Neuronal stem cell (in vitro differentiated cells): ENCODE measurements at regions not wholly inside any gene's neighbourhood (a gene's known extent, or its start where the extent isn't known, plus 50 kb on each side); places are given as distances from the start of the nearest gene placed in this dataset.

ENCODE experiments used
- DNase-seq: peaks from one replicate; pipeline ENCODE4 v3.0.0-alpha.2; 2013; ENCODE audit warnings: low spot score
- H2AFZ ChIP-seq: one replicate; pipeline ENCODE4 v1.6.1; 2013; ENCODE audit warnings: mild to moderate bottlenecking, low read length, inconsistent platforms
- H2AK5ac ChIP-seq: 2 replicates; pipeline ENCODE4 v1.6.1; 2013; ENCODE audit warnings: low read depth, mild to moderate bottlenecking, inconsistent platforms, low read length, moderate library complexity, mixed read lengths
- H2BK120ac ChIP-seq: 2 replicates; pipeline ENCODE4 v1.6.1; 2013; ENCODE audit warnings: low read depth, mild to moderate bottlenecking, inconsistent platforms, low read length, moderate library complexity, mixed read lengths
- H2BK12ac ChIP-seq: one replicate; pipeline ENCODE4 v1.6.1; 2013; ENCODE audit warnings: low read length, inconsistent platforms
- H2BK15ac ChIP-seq: 2 replicates; pipeline ENCODE4 v1.6.1; 2013; ENCODE audit warnings: mild to moderate bottlenecking, low read length, inconsistent platforms, mixed read lengths
- H2BK5ac ChIP-seq: one replicate; pipeline ENCODE4 v1.6.1; 2013; ENCODE audit warnings: inconsistent platforms, mild to moderate bottlenecking, low read length, moderate library complexity
- H3K14ac ChIP-seq: one replicate; pipeline ENCODE4 v1.6.1; 2013; ENCODE audit warnings: low read length, inconsistent platforms
- H3K18ac ChIP-seq: 2 replicates; pipeline ENCODE4 v1.6.1; 2013; ENCODE audit warnings: low read length, inconsistent platforms
- H3K23ac ChIP-seq: 2 replicates; pipeline ENCODE4 v1.6.1; 2013; ENCODE audit warnings: low read depth, mild to moderate bottlenecking, mixed read lengths, low read length, inconsistent platforms; ENCODE audit not compliant: poor library complexity
- H3K27ac ChIP-seq: replicated peaks from 3 replicates; pipeline ENCODE4 v1.5.1; 2013; ENCODE audit warnings: low read length, inconsistent platforms
- H3K27me3 ChIP-seq, 3 experiments: 2 replicates each; pipeline ENCODE4 v1.6.1; 2013; ENCODE audit warnings: low read length in 3 of 3, mild to moderate bottlenecking in 2 of 3, inconsistent platforms in 1 of 3, low read depth in 1 of 3, mixed read lengths in 1 of 3, moderate library complexity in 1 of 3; ENCODE audit not compliant: control insufficient read depth in 3 of 3, insufficient read depth in 3 of 3
- H3K36me3 ChIP-seq, 2 donors: replicated peaks in 1 of 2; 2 replicates each; pipeline ENCODE4 v1.6.1; 2013; ENCODE audit warnings: low read length in 2 of 2; ENCODE audit not compliant: control insufficient read depth in 2 of 2, insufficient read depth in 2 of 2
- H3K4ac ChIP-seq: 2 replicates; pipeline ENCODE4 v1.6.1; 2013; ENCODE audit warnings: inconsistent platforms, mild to moderate bottlenecking, low read length, moderate library complexity
- H3K4me1 ChIP-seq, 2 donors: 1 replicate in 1 of 2; 2 replicates in 1 of 2; pipeline ENCODE4 v1.6.1; 2013; ENCODE audit warnings: low read length in 2 of 2, low read depth in 1 of 2; ENCODE audit not compliant: control insufficient read depth in 2 of 2, insufficient read depth in 1 of 2
- H3K4me2 ChIP-seq: one replicate; pipeline ENCODE4 v1.6.1; 2013; ENCODE audit warnings: mild to moderate bottlenecking, low read length, inconsistent platforms; ENCODE audit not compliant: insufficient read depth, poor library complexity, severe bottlenecking
- H3K4me3 ChIP-seq, 2 donors: 2 replicates each; pipeline ENCODE4 v1.5.1; 2013; ENCODE audit warnings: low read length in 2 of 2, mild to moderate bottlenecking in 2 of 2, inconsistent platforms in 1 of 2, moderate library complexity in 1 of 2
- H3K79me1 ChIP-seq: one replicate; pipeline ENCODE4 v1.6.1; 2013; ENCODE audit warnings: low read depth, mild to moderate bottlenecking, inconsistent platforms, low read length, moderate library complexity
- H3K9ac ChIP-seq: one replicate; pipeline ENCODE4 v1.6.1; 2013; ENCODE audit warnings: mild to moderate bottlenecking, low read depth, low read length, inconsistent platforms; ENCODE audit not compliant: poor library complexity
- H3K9me3 ChIP-seq, 2 donors: replicated peaks in 1 of 2; 2 replicates each; pipeline versions ENCODE3 to v1.6.1; 2013; ENCODE audit warnings: low read length in 2 of 2, mild to moderate bottlenecking in 2 of 2, inconsistent platforms in 1 of 2, low read depth in 1 of 2, mixed read lengths in 1 of 2, moderate library complexity in 1 of 2; ENCODE audit not compliant: control insufficient read depth in 2 of 2, insufficient read depth in 1 of 2
- H4K8ac ChIP-seq: one replicate; pipeline ENCODE4 v1.6.1; 2013; ENCODE audit warnings: low read depth, mild to moderate bottlenecking, inconsistent platforms, low read length, moderate library complexity
- H4K91ac ChIP-seq: one replicate; pipeline ENCODE4 v1.6.1; 2013; ENCODE audit warnings: low read length, low read depth, mild to moderate bottlenecking, inconsistent platforms; ENCODE audit not compliant: poor library complexity
- WGBS, 2 donors: extraction: QIAGEN DNeasy Blood & Tissue Kit; methylation state at CpG; one replicate each; pipeline ENCODE4 v1.1.7; 2013; ENCODE audit warnings: missing lambda C conversion rate in 2 of 2, mixed read lengths in 1 of 2; ENCODE audit not compliant: insufficient read length in 2 of 2, insufficient replicate concordance in 1 of 2; ENCODE audit errors: extremely low coverage in 2 of 2; 5-methylcytosine and 5-hydroxymethylcytosine counted together

DNA sequence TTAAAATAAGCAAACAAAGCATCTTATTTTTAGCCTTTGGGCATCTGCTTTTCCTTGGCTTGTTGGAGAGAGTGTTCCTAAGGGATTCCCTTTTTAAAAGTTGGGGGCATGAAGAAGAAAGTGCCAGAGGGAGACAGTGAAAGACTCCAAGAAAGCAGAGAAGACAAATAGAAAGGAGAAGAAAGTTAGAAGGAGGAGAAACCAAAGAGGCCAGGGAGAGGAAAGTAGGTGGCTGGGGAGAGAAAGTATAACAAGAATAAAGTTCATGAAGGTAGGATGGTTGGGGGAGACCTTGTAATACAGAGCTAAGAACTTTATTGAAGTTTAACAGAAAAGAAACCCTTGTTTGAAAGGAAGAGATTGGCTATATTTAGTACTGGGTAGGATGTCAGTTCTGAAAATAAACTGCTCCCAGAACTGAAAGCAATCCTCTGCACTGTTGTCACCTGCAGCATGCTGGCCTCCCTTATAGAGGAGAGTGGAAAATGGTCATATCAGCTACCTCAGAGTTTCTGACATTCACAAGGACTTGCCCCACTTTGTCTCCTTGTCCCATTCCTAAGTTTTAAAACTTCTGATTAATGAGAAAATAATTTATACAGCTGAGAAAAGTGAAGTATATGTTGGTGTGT lies 125.3 kb upstream of the VAMP7 start:
- Histone ChIP-seq H3K4me2 (no peak overlapping the region), H2BK120ac (no peak overlapping the region)

DNA sequence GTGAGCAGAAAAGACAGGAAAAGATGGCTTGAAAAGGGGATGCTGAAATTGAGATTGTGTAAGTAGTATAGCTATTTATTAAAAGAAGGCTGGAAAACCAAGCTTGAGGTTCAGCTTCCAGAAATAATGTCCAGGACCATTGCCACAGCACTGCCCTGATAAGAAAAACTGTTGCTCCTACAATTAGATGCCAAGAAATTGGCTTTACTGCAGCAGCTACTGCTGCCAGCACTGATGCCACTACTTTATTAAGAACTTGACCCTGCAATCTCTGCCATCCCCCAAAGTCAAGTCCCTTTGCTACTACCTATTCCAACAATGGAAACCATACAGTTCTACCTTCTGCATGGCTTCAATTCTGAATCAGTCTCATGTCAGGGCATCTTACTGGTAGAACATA lies 130.0 kb upstream of the VAMP7 start:
- no peaks in the 10 kb centered on the region for H3K36me3 ChIP-seq

More for the DNA sequence above, 125.3 kb upstream of the VAMP7 start:
- Histone ChIP-seq H2BK5ac (no peak overlapping the region), H3K4me3 (no peak overlapping the region), H3K36me3 (no peaks in the 10 kb centered on the region), H2BK15ac (no peak overlapping the region), H3K9ac (no peak overlapping the region), H3K27ac (no peak overlapping the region), H3K79me1 (no peaks in the 10 kb centered on the region), H2AFZ (no peak overlapping the region), H4K91ac (no peak overlapping the region), H3K4me1 (no peaks in the 10 kb centered on the region), H2AK5ac (no peak overlapping the region), H4K8ac (no peak overlapping the region), H3K14ac (no peak overlapping the region), H2BK12ac (no peak overlapping the region), H3K9me3 (no peaks in the 10 kb centered on the region), H3K18ac (no peak overlapping the region), H3K4ac (no peak overlapping the region), H3K23ac (no peak overlapping the region), H3K27me3 (no peaks in the 10 kb centered on the region)
- no peak for DNase-seq

DNA sequence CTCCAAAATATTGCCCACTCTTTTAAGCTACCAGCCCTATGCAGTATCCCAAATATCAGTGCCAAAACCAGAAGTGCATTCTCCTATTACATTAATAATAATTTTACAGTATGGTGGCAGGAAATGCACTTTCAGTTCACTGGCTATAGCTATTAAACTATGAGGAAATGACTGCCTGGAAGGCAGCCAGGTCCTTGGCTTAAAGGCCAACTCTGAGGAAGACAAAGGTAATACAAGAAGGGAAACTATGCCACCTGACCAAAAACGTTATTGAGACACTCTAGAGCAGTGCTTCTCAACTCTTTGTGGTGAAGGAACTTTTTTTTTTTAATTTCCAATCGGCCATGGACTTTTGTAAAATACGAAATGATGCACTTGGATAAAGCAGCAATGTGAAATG lies 133.6 kb upstream of the VAMP7 start:
- no peaks in the 10 kb centered on the region for H3K27me3 ChIP-seq
- H3K36me3 ChIP-seq = no peaks in the 10 kb centered on the region
- no peak overlapping the region for H4K91ac ChIP-seq
- H3K4me1 ChIP-seq = no peaks in the 10 kb centered on the region
- no CpG with 5 or more reads among the region's 3 CpGs for WGBS, 2 donors
- H2AK5ac ChIP-seq = no peak overlapping the region
- H3K79me1 ChIP-seq = no peaks in the 10 kb centered on the region
- no peak overlapping the region for H3K27ac ChIP-seq
- H2AFZ ChIP-seq = no peak overlapping the region
- no peak overlapping the region for H3K14ac ChIP-seq
- H3K9ac ChIP-seq = no peak overlapping the region
- H3K9me3 ChIP-seq = peaks cover 0 to 4% of the 10 kb centered on the region in 2 donors
- H3K4me3 ChIP-seq = no peak overlapping the region
- no peak overlapping the region for H3K4ac ChIP-seq
- no peak overlapping the region for H3K23ac ChIP-seq
- H4K8ac ChIP-seq = no peak overlapping the region
- H2BK15ac ChIP-seq = no peak overlapping the region
- H2BK120ac ChIP-seq = no peak overlapping the region
- no peak overlapping the region for H3K18ac ChIP-seq
- H2BK12ac ChIP-seq = no peak overlapping the region
- no peak for DNase-seq
- H2BK5ac ChIP-seq = no peak overlapping the region
- H3K4me2 ChIP-seq = no peak overlapping the region

More for the DNA sequence above, 130.0 kb upstream of the VAMP7 start:
- Histone ChIP-seq H3K4me1 (no peaks in the 10 kb centered on the region), H3K9me3 (no peaks in the 10 kb centered on the region), H3K14ac (no peak overlapping the region), H3K27me3 (no peaks in the 10 kb centered on the region), H3K9ac (no peak overlapping the region), H2BK120ac (no peak overlapping the region), H4K8ac (no peak overlapping the region), H2BK5ac (no peak overlapping the region), H3K23ac (no peak overlapping the region), H3K4me2 (no peak overlapping the region), H3K4ac (no peak overlapping the region), H4K91ac (no peak overlapping the region), H2BK15ac (no peak overlapping the region), H2BK12ac (no peak overlapping the region), H3K18ac (no peak overlapping the region), H3K79me1 (no peaks in the 10 kb centered on the region), H3K27ac (no peak overlapping the region), H2AFZ (no peak overlapping the region), H3K4me3 (no peak overlapping the region), H2AK5ac (no peak overlapping the region)
- no peak for DNase-seq

DNA sequence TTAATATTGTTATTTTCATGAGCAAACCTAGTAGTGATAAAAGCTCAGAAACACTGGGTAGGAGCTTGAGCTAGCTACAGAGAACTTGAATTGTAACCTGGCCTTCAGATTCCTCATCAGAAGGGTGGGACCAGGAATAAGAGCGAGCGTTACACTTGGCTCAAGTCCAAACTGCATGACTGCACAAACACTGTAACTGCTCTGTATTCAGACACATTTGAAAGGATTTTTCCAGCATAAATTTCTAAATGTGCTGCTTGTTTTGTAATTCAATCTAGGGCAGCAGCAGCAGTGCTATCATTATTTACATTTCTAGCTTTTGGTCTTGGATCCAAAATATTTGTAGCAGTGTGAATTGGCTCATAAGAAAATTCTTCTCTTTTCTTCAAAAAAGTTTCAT lies 133.0 kb upstream of the TMLHE start:
- H3K36me3 ChIP-seq = no peaks in the 10 kb centered on the region
- no peaks in the 10 kb centered on the region for H3K79me1 ChIP-seq
- H2BK5ac ChIP-seq = no peak overlapping the region
- H3K4ac ChIP-seq = no peak overlapping the region
- H3K4me3 ChIP-seq = no peak overlapping the region
- H2AK5ac ChIP-seq = no peak overlapping the region
- H4K91ac ChIP-seq = no peak overlapping the region
- no peak overlapping the region for H3K14ac ChIP-seq
- no peak overlapping the region for H2BK120ac ChIP-seq
- H3K23ac ChIP-seq = no peak overlapping the region
- H3K9me3 ChIP-seq = peaks cover 0 to 4% of the 10 kb centered on the region in 2 donors
- no peaks in the 10 kb centered on the region for H3K4me1 ChIP-seq
- no peak overlapping the region for H2AFZ ChIP-seq
- no peak for DNase-seq
- H3K18ac ChIP-seq = no peak overlapping the region
- H3K27me3 ChIP-seq = no peaks in the 10 kb centered on the region
- H2BK15ac ChIP-seq = no peak overlapping the region
- WGBS, 2 donors = no CpG with 5 or more reads among the region's 2 CpGs
- H3K9ac ChIP-seq = no peak overlapping the region
- H3K4me2 ChIP-seq = no peak overlapping the region
- no peak overlapping the region for H3K27ac ChIP-seq
- H4K8ac ChIP-seq = no peak overlapping the region
- H2BK12ac ChIP-seq = no peak overlapping the region
